ENCODE measurements at regions not wholly inside any gene's neighbourhood (a gene's known extent, or its start where the extent isn't known, plus 50 kb on each side); places are given as distances from the start of the nearest gene placed in this dataset.

- no peak overlapping the region for H3K27ac ChIP-seq
- no peak for DNase-seq (ENCODE audit: low spot score)
- no peaks in the 10 kb centered on the region for H3K4me1 ChIP-seq (ENCODE audit: control insufficient read depth in 1 of 2, low read depth in 2 of 2)
- no peak overlapping the region for H3K4me3 ChIP-seq
- no peak for ATAC-seq (ENCODE audit: insufficient number of reproducible peaks, low FRiP score, low read depth)
- no peaks in the 10 kb centered on the region for H3K27me3 ChIP-seq (replicated peaks; ENCODE audit: insufficient read depth)
- no peaks in the 10 kb centered on the region for H3K36me3 ChIP-seq
- TF ChIP-seq CTCF (IDR thresholded peaks at IDR 0.05): no peak
- no peaks in the 10 kb centered on the region for H3K9me3 ChIP-seq
Observed at GRCh38 chr15:24763891-24764290, 88.3 kb downstream of the NPAP1 start.

GRCh38 chr15:24764375-24765171, 89.0 kb downstream of the NPAP1 start:
- Histone ChIP-seq H3K4me1 (ENCODE audit: control insufficient read depth in 1 of 2, low read depth in 2 of 2) (no peaks in the 10 kb centered on the region), H3K9me3 (no peaks in the 10 kb centered on the region), H3K36me3 (no peaks in the 10 kb centered on the region), H3K27ac (no peak overlapping the region), H3K27me3 (replicated peaks; ENCODE audit: insufficient read depth) (no peaks in the 10 kb centered on the region), H3K4me3 (no peak overlapping the region)
- DNase-seq (ENCODE audit: low spot score) (no peak), ATAC-seq (ENCODE audit: insufficient number of reproducible peaks, low FRiP score, low read depth) (no peak)
- no peak for TF ChIP-seq CTCF (IDR thresholded peaks at IDR 0.05)

GRCh38 chr15:24766511-24767133, 91.0 kb downstream of the NPAP1 start:
- no peak for ATAC-seq (ENCODE audit: insufficient number of reproducible peaks, low FRiP score, low read depth)
- Histone ChIP-seq H3K27ac (no peak overlapping the region), H3K4me3 (no peak overlapping the region), H3K27me3 (replicated peaks; ENCODE audit: insufficient read depth) (no peaks in the 10 kb centered on the region), H3K36me3 (no peaks in the 10 kb centered on the region), H3K9me3 (no peaks in the 10 kb centered on the region), H3K4me1 (ENCODE audit: control insufficient read depth in 1 of 2, low read depth in 2 of 2) (no peaks in the 10 kb centered on the region)
- no peak for TF ChIP-seq CTCF (IDR thresholded peaks at IDR 0.05)
- DNase-seq (ENCODE audit: low spot score): no peak

GRCh38 chr15:24772266-24772665, 96.7 kb downstream of the NPAP1 start:
- peak overlapping the region; percentile 71 for H3K4me3 ChIP-seq
- no peaks in the 10 kb centered on the region for H3K27me3 ChIP-seq (replicated peaks; ENCODE audit: insufficient read depth)
- H3K36me3 ChIP-seq: no peaks in the 10 kb centered on the region
- DNase-seq (ENCODE audit: low spot score): no peak
- H3K4me1 ChIP-seq (ENCODE audit: control insufficient read depth in 1 of 2, low read depth in 2 of 2): no peaks in the 10 kb centered on the region
- ATAC-seq (ENCODE audit: insufficient number of reproducible peaks, low FRiP score, low read depth): no peak
- H3K27ac ChIP-seq: peak overlapping the region in 1 of 2 donors; percentile 39
- peaks cover 4% of the 10 kb centered on the region for H3K9me3 ChIP-seq
- TF ChIP-seq CTCF (IDR thresholded peaks at IDR 0.05): no peak

GRCh38 chr15:24772686-24773373, 97.3 kb downstream of the NPAP1 start:
- Histone ChIP-seq H3K27ac (peak overlapping the region in 1 of 2 donors; percentile 39), H3K36me3 (no peaks in the 10 kb centered on the region)
- no peak for DNase-seq (ENCODE audit: low spot score)

More at GRCh38 chr15:24772686-24773373, 97.3 kb downstream of the NPAP1 start:
- ATAC-seq (ENCODE audit: insufficient number of reproducible peaks, low FRiP score, low read depth): peak; percentile 85
- TF ChIP-seq CTCF (IDR thresholded peaks at IDR 0.05): no peak
- Histone ChIP-seq H3K27me3 (replicated peaks; ENCODE audit: insufficient read depth) (no peaks in the 10 kb centered on the region), H3K4me3 (peak overlapping the region; percentile 71), H3K9me3 (peaks cover 4% of the 10 kb centered on the region), H3K4me1 (ENCODE audit: control insufficient read depth in 1 of 2, low read depth in 2 of 2) (no peaks in the 10 kb centered on the region)

Data from thoracic aorta (tissue), 2 donors.